ENCODE measurements at regions not wholly inside any gene's neighbourhood (a gene's known extent, or its start where the extent isn't known, plus 50 kb on each side); places are given as distances from the start of the nearest gene placed in this dataset.

DNA sequence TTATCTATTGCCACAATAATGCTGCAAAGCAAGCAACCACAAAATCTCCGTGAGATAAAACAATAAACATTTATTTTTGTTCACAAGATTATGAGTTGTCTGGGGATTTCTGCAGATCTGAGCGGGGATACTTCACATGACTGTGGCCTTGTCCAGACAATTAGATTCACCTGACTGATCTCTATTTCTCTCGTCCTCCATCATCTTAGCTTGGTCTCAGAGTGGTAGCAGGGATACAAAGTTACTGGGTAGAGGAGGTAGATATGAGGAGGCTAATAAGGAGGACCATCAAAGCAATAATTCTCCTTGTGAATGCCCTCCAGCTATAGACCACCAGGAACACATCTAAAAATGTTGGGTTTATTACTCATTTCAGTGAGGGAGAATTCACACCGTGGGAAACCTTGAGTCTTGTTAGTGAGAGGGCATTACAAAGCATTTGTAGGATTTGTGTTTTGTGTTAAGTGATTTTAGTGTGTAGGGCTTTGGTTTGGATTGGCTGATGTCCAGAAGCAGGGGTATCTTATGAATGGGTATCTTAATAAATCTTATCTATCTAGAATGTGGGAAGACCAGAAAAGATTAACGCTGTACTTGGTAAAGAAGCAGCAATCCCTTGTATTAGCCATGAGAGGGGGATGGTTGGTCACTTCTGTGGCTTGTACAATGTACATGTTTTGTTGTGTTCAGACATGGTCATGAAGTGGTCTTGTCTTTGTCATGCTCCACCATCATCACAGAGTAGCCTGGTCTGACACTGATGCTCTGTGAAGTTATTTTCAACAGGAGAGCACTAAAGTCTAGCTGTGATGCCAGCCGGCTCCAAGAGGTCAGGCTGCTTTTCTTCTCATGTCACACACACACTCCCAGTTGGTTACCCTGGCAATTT lies 287.6 kb upstream of the STT3B start:
- TF ChIP-seq, protein P1, sequence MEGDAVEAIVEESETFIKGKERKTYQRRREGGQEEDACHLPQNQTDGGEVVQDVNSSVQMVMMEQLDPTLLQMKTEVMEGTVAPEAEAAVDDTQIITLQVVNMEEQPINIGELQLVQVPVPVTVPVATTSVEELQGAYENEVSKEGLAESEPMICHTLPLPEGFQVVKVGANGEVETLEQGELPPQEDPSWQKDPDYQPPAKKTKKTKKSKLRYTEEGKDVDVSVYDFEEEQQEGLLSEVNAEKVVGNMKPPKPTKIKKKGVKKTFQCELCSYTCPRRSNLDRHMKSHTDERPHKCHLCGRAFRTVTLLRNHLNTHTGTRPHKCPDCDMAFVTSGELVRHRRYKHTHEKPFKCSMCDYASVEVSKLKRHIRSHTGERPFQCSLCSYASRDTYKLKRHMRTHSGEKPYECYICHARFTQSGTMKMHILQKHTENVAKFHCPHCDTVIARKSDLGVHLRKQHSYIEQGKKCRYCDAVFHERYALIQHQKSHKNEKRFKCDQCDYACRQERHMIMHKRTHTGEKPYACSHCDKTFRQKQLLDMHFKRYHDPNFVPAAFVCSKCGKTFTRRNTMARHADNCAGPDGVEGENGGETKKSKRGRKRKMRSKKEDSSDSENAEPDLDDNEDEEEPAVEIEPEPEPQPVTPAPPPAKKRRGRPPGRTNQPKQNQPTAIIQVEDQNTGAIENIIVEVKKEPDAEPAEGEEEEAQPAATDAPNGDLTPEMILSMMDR (IDR thresholded peaks at IDR 0.05; ENCODE audit: insufficient read depth, low read length, severe bottlenecking) = no peak
- H3K4me3 ChIP-seq (ENCODE audit: low read depth, low read length) = no peak overlapping the region
- H3K27me3 ChIP-seq (ENCODE audit: control insufficient read depth, insufficient read depth, low read length) = no peaks in the 10 kb centered on the region
- DNase-seq (ENCODE audit: low read depth) (no peak), FAIRE-seq (no peak)
- H3K36me3 ChIP-seq (ENCODE audit: control insufficient read depth, insufficient read depth, low read length) = no peaks in the 10 kb centered on the region

DNA sequence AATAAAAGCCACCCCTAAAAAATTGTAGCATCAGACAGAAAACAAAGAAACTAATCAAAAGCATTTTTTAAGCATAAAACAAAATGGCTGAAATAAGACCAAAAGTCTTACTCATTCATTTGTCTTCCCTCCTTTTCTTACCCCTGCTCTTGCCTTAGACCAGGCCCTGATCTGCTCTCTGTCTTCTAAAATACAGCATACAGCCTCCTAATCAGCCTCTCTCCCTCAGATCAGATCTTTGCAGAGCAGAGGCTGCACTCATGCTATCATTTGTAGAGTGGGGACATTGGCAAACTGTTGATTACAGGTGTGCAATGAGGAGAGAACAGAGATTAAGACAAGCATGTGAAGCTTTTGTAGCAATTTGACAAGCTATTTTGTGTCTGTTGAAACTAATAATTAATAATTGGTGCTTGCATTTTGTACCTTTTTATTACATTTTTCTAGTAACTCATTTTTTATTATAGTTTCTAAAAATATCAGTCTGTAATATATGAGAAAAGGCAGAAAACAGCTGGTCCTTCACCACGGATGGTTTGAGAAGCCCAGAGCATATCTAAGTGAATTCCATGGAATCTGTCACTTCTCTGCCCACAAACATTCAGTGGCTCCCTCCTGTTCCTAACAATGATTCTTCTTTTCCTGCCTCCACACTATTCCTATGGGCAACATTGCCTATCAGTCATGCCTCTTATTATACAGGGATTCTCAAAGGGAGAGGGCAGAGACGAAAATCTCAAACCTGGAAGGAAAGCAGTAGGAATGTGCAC lies 286.2 kb upstream of the STT3B start:
- no peaks in the 10 kb centered on the region for H3K27me3 ChIP-seq (ENCODE audit: control insufficient read depth, insufficient read depth, low read length)
- TF ChIP-seq, protein P1 (IDR thresholded peaks at IDR 0.05; ENCODE audit: insufficient read depth, low read length, severe bottlenecking) = no peak
- FAIRE-seq (no peak), DNase-seq (ENCODE audit: low read depth) (no peak)
- no peak overlapping the region for H3K4me3 ChIP-seq (ENCODE audit: low read depth, low read length)
- H3K36me3 ChIP-seq (ENCODE audit: control insufficient read depth, insufficient read depth, low read length) = no peaks in the 10 kb centered on the region

DNA sequence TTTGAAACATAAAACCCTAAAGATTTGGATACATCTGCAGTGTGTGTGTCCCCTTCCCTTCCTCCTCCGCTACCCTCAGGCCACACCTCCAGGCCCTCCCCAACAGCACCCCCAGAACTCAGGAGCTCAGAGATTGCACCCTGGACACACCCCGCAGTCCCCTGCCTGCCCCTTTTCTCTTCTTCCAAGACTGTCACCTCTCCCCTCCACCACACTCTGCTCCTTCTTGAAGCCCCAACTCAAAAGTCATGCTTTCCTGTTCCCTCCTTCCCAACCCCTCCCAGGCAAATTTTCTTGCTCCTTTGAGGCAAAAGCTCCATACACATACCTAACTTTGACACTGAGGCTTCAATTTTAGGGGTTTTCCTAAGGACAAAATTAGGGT lies 285.7 kb upstream of the STT3B start:
- H3K27me3 ChIP-seq (ENCODE audit: control insufficient read depth, insufficient read depth, low read length) = no peaks in the 10 kb centered on the region

DNA sequence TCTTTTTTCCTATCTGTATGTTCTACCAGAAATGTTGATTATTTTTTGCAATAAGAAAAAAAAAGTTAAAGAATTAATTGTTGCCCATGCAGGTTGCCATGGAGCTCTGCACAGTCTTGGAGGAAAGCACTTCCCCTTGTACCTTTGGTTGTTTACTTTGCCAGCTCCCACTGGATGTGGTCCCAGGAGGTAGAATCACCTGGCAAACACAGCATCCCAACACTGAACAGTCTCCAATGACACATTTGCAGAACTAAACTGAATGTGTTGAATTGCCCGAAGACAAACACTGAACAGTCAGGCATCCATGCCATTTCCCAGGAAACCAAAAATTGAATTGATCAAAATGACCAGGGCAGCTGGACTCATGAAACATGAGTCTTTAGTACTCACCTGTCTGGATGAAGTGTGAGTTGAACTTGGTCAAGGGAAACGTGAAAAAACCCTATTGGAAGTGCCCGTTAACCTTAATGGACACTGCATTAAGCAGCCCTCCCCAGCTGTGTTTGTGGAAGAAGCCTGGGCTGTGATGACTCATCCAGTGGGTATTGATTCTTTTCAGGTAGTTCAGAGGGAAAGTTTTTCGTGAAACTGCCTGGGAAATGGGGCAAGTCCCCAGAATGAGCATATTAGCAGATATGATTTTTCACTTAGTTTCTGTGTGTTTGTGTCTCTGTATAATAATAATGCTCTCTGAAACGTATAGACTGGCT lies 284.7 kb upstream of the STT3B start:
- peak; percentile 73 for DNase-seq (ENCODE audit: low read depth)
- H3K4me3 ChIP-seq (ENCODE audit: low read depth, low read length) = no peak overlapping the region
- TF ChIP-seq, protein P1 (IDR thresholded peaks at IDR 0.05; ENCODE audit: insufficient read depth, low read length, severe bottlenecking) = no peak
- peak; percentile 18 for FAIRE-seq
- H3K27me3 ChIP-seq (ENCODE audit: control insufficient read depth, insufficient read depth, low read length) = no peaks in the 10 kb centered on the region
- H3K36me3 ChIP-seq (ENCODE audit: control insufficient read depth, insufficient read depth, low read length) = no peaks in the 10 kb centered on the region

More for the DNA sequence above, 285.7 kb upstream of the STT3B start:
- H3K4me3 ChIP-seq (ENCODE audit: low read depth, low read length) = no peak overlapping the region
- DNase-seq (ENCODE audit: low read depth) (no peak), FAIRE-seq (no peak)
- TF ChIP-seq, protein P1 (IDR thresholded peaks at IDR 0.05; ENCODE audit: insufficient read depth, low read length, severe bottlenecking) = no peak
- no peaks in the 10 kb centered on the region for H3K36me3 ChIP-seq (ENCODE audit: control insufficient read depth, insufficient read depth, low read length)

DNA sequence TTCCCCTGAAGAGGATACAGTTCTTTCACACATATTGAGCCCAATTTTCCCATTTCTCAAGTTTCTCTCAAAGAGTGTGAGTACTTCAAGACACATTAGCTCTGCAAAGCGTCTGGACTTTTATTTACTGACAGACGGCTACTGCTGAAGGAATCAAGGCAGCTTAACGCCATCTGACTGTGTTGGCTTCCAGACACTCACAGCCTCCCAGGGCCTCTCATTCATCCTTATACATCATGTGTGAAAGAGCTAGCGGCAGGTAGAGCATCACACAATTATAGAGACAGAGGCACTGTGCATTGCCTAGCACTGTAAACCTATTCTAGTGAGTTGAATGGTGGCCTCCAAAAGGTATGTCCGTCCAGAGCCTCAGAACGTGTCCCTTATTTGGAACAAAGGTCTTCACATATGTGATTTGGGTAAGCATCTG lies 284.1 kb upstream of the STT3B start:
- TF ChIP-seq, protein P1 (IDR thresholded peaks at IDR 0.05; ENCODE audit: insufficient read depth, low read length, severe bottlenecking) = no peak
- DNase-seq (ENCODE audit: low read depth) = no peak
- Histone ChIP-seq H3K27me3 (ENCODE audit: control insufficient read depth, insufficient read depth, low read length) (no peaks in the 10 kb centered on the region), H3K4me3 (ENCODE audit: low read depth, low read length) (no peak overlapping the region), H3K36me3 (ENCODE audit: control insufficient read depth, insufficient read depth, low read length) (no peaks in the 10 kb centered on the region)
- no peak for FAIRE-seq

All from bronchial epithelial cell (primary cell).